ENCODE measurements at regions not wholly inside any gene's neighbourhood (a gene's known extent, or its start where the extent isn't known, plus 50 kb on each side); places are given as distances from the start of the nearest gene placed in this dataset.

DNA sequence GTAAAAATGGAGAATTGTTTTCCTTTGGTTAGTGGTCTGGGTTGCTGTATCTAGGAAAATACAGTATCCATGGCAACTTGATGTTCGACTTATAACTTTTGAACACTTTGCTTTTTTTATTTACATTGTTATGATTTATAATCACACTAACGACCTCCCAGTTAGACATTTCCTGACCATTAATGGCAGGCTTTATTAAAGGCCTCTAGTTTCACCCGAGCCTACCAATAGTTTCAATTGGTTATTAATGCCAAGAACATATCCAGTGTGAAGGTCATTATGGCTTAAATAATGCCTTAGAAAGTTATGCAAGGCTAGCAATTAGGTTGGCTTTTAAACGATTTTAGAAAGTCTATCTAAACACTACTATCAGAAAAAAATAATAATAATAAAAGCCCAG lies 452.0 kb downstream of the DMRTA1 start:
- TF ChIP-seq EZH2 (IDR thresholded peaks at IDR 0.05), result no peak
- TF ChIP-seq POLR2AphosphoS5 (IDR thresholded peaks at IDR 0.05; ENCODE audit: borderline replicate concordance, low read depth, low read length), result no peak
- TF ChIP-seq FOXP2 (optimal IDR thresholded peaks at IDR 0.05; ENCODE audit: control extremely low read depth, extremely low read length, insufficient read depth), result no peak
